ENCODE measurements at regions not wholly inside any gene's neighbourhood (a gene's known extent, or its start where the extent isn't known, plus 50 kb on each side); places are given as distances from the start of the nearest gene placed in this dataset.

GRCh38 chr16:25449802-25450201 lies 192.2 kb upstream of the ZKSCAN2 start:
- no peak for TF ChIP-seq CTCF (IDR thresholded peaks at IDR 0.05; ENCODE audit: low read length)
- no peak for TF ChIP-seq EZH2 (IDR thresholded peaks at IDR 0.05; ENCODE audit: borderline replicate concordance, low read length)
